ENCODE measurements at regions not wholly inside any gene's neighbourhood (a gene's known extent, or its start where the extent isn't known, plus 50 kb on each side); places are given as distances from the start of the nearest gene placed in this dataset.

DNA sequence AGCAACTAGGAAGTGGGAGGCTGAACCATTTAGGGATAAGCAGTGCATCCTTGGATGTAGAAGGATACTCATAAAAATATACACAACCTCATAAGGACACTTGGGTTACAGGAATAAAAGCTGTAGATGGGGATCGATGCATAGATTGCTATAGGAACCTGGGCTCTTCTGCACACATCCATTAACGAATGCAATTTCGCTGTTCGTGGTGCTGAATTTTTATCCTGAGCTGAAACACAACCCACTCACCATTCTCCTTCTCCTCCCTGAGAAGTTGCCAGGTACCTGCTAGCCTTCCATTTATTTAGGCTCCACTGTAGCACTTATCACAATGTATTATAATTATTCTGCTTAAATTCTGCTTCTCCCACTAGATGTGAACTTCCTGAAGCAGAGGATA is 320.6 kb upstream of the BRINP1 start:
- H3K4me3 ChIP-seq (ENCODE audit: low read depth, low read length): no peak overlapping the region
- ChIA-PET CTCF (no interaction called here), POLR2A (no interaction called here)
- no peaks in the 10 kb centered on the region for H3K4me1 ChIP-seq (ENCODE audit: control insufficient read depth, insufficient read depth, low read length)
- no peak overlapping the region for H3K27ac ChIP-seq (ENCODE audit: extremely low read depth, low read depth, low read length)
- H3K9me3 ChIP-seq (ENCODE audit: control insufficient read depth, insufficient read depth, low read depth, low read length): no peaks in the 10 kb centered on the region
- TF ChIP-seq REST (tag by site-specific recombination; IDR thresholded peaks at IDR 0.05): peak; percentile 61
- TF ChIP-seq ZNF19 (tag by site-specific recombination; IDR thresholded peaks at IDR 0.05; ENCODE audit: low read depth): no peak
- TF ChIP-seq ZNF624 (tag by site-specific recombination; IDR thresholded peaks at IDR 0.05): no peak
- no peak for TF ChIP-seq ZNF221 (tag by site-specific recombination; IDR thresholded peaks at IDR 0.05; ENCODE audit: borderline replicate concordance)
- H3K36me3 ChIP-seq (ENCODE audit: control insufficient read depth in 2 of 2, insufficient read depth in 1 of 2, low read length in 2 of 2): no peaks in the 10 kb centered on the region

- H3K4me1 ChIP-seq (ENCODE audit: control insufficient read depth, insufficient read depth, low read length): no peaks in the 10 kb centered on the region
- TF ChIP-seq GFI1B (tag by site-specific recombination; IDR thresholded peaks at IDR 0.05) (no peak), ZBTB7A (tag by site-specific recombination; IDR thresholded peaks at IDR 0.05; ENCODE audit: low read depth) (no peak), OSR2 (tag by site-specific recombination; IDR thresholded peaks at IDR 0.05) (no peak), ZNF776 (tag by site-specific recombination; IDR thresholded peaks at IDR 0.05; ENCODE audit: borderline replicate concordance) (no peak), ZNF2 (tag by site-specific recombination; IDR thresholded peaks at IDR 0.05) (no peak), ZNF544 (tag by site-specific recombination; IDR thresholded peaks at IDR 0.05) (no peak), HOXC10 (CRISPR knock-in tag; IDR thresholded peaks at IDR 0.05) (no peak)
- TF ChIP-seq, protein P1, sequence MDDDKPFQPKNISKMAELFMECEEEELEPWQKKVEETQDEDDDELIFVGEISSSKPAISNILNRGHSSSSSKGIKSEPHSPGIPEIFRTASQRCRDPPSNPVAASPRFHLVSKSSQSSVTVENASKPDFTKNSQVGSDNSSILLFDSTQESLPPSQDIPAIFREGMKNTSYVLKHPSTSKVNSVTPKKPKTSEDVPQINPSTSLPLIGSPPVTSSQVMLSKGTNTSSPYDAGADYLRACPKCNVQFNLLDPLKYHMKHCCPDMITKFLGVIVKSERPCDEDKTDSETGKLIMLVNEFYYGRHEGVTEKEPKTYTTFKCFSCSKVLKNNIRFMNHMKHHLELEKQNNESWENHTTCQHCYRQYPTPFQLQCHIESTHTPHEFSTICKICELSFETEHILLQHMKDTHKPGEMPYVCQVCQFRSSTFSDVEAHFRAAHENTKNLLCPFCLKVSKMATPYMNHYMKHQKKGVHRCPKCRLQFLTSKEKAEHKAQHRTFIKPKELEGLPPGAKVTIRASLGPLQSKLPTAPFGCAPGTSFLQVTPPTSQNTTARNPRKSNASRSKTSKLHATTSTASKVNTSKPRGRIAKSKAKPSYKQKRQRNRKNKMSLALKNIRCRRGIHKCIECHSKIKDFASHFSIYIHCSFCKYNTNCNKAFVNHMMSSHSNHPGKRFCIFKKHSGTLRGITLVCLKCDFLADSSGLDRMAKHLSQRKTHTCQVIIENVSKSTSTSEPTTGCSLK (tag by site-specific recombination; IDR thresholded peaks at IDR 0.05): no peak
- TF ChIP-seq, protein P2, sequence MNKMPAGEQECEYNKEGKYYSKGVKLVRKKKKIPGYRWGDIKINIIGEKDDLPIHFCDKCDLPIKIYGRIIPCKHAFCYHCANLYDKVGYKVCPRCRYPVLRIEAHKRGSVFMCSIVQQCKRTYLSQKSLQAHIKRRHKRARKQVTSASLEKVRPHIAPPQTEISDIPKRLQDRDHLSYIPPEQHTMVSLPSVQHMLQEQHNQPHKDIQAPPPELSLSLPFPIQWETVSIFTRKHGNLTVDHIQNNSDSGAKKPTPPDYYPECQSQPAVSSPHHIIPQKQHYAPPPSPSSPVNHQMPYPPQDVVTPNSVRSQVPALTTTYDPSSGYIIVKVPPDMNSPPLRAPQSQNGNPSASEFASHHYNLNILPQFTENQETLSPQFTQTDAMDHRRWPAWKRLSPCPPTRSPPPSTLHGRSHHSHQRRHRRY (tag by site-specific recombination; IDR thresholded peaks at IDR 0.05): no peak
- no peaks in the 10 kb centered on the region for H3K9me3 ChIP-seq (ENCODE audit: control insufficient read depth, insufficient read depth, low read depth, low read length)
- H3K36me3 ChIP-seq (ENCODE audit: control insufficient read depth in 2 of 2, insufficient read depth in 1 of 2, low read length in 2 of 2): no peaks in the 10 kb centered on the region
- ChIA-PET CTCF (no interaction called here), POLR2A (no interaction called here)
- H3K27ac ChIP-seq (ENCODE audit: extremely low read depth, low read depth, low read length): no peak overlapping the region
- H3K4me3 ChIP-seq (ENCODE audit: low read depth, low read length): no peak overlapping the region
Measured at GRCh38 chr9:119688547-119688946, 319.3 kb upstream of the BRINP1 start.

GRCh38 chr9:119677811-119678505 is 308.7 kb upstream of the BRINP1 start:
- POLR2A ChIA-PET: no interaction called here
- H3K9me3 ChIP-seq (ENCODE audit: control insufficient read depth, insufficient read depth, low read depth, low read length): no peaks in the 10 kb centered on the region
- H3K4me3 ChIP-seq (ENCODE audit: low read depth, low read length): no peak overlapping the region
- H3K4me1 ChIP-seq (ENCODE audit: control insufficient read depth, insufficient read depth, low read length): no peaks in the 10 kb centered on the region
- H3K27ac ChIP-seq (ENCODE audit: extremely low read depth, low read depth, low read length): no peak overlapping the region
- H3K36me3 ChIP-seq (ENCODE audit: control insufficient read depth in 2 of 2, insufficient read depth in 1 of 2, low read length in 2 of 2): no peaks in the 10 kb centered on the region
- CTCF ChIA-PET: no interaction called here
- no peak for TF ChIP-seq CTCF (tag by site-specific recombination; IDR thresholded peaks at IDR 0.05)
- no peak for TF ChIP-seq HOXA7 (CRISPR knock-in tag; IDR thresholded peaks at IDR 0.05; ENCODE audit: borderline replicate concordance)
- TF ChIP-seq ZNF239 (tag by site-specific recombination; IDR thresholded peaks at IDR 0.05): no peak
- no peak for TF ChIP-seq GFI1B (tag by site-specific recombination; IDR thresholded peaks at IDR 0.05)
- TF ChIP-seq, protein P3, sequence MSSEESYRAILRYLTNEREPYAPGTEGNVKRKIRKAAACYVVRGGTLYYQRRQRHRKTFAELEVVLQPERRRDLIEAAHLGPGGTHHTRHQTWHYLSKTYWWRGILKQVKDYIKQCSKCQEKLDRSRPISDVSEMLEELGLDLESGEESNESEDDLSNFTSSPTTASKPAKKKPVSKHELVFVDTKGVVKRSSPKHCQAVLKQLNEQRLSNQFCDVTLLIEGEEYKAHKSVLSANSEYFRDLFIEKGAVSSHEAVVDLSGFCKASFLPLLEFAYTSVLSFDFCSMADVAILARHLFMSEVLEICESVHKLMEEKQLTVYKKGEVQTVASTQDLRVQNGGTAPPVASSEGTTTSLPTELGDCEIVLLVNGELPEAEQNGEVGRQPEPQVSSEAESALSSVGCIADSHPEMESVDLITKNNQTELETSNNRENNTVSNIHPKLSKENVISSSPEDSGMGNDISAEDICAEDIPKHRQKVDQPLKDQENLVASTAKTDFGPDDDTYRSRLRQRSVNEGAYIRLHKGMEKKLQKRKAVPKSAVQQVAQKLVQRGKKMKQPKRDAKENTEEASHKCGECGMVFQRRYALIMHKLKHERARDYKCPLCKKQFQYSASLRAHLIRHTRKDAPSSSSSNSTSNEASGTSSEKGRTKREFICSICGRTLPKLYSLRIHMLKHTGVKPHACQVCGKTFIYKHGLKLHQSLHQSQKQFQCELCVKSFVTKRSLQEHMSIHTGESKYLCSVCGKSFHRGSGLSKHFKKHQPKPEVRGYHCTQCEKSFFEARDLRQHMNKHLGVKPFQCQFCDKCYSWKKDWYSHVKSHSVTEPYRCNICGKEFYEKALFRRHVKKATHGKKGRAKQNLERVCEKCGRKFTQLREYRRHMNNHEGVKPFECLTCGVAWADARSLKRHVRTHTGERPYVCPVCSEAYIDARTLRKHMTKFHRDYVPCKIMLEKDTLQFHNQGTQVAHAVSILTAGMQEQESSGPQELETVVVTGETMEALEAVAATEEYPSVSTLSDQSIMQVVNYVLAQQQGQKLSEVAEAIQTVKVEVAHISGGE (tag by site-specific recombination; conservative IDR thresholded peaks at IDR 0.05; ENCODE audit: low read depth): no peak
- no peak for TF ChIP-seq ZNF202 (tag by site-specific recombination; IDR thresholded peaks at IDR 0.05; ENCODE audit: borderline replicate concordance)

Measured in HEK293 (cell line).